Transverse colon (tissue), 4 donors: ENCODE measurements at regions not wholly inside any gene's neighbourhood (a gene's known extent, or its start where the extent isn't known, plus 50 kb on each side); places are given as distances from the start of the nearest gene placed in this dataset.

ENCODE experiments used
- CTCF ChIP-seq, 5 experiments: fragments of 200-600 bp in 3 of 5; fragments of 450-650 bp in 2 of 5; sonication (generic) in 3 of 5; IDR thresholded peaks; 1 replicate in 2 of 5; 2 replicates in 3 of 5; pipeline ENCODE4 v1.5.1; 2016 to 2017; ENCODE audit warnings: antibody characterized with exemption in 5 of 5, inconsistent platforms in 3 of 5, mild to moderate bottlenecking in 2 of 5, moderate library complexity in 1 of 5
- EP300 ChIP-seq: sonication (generic); formaldehyde crosslinking; IDR thresholded peaks from one replicate; pipeline ENCODE4 v1.6.1; 2017; ENCODE audit warnings: antibody characterized with exemption, low read depth
- POLR2A ChIP-seq: fragments of 450-650 bp; IDR thresholded peaks from one replicate; pipeline ENCODE4 v1.6.1; 2016; ENCODE audit warnings: antibody characterized with exemption, mild to moderate bottlenecking, moderate library complexity
- POLR2AphosphoS5 ChIP-seq, 3 donors: sonication (generic); formaldehyde crosslinking; IDR thresholded peaks; one replicate each; pipeline ENCODE4 v1.6.1; 2016; ENCODE audit warnings: antibody characterized with exemption in 3 of 3

DNA sequence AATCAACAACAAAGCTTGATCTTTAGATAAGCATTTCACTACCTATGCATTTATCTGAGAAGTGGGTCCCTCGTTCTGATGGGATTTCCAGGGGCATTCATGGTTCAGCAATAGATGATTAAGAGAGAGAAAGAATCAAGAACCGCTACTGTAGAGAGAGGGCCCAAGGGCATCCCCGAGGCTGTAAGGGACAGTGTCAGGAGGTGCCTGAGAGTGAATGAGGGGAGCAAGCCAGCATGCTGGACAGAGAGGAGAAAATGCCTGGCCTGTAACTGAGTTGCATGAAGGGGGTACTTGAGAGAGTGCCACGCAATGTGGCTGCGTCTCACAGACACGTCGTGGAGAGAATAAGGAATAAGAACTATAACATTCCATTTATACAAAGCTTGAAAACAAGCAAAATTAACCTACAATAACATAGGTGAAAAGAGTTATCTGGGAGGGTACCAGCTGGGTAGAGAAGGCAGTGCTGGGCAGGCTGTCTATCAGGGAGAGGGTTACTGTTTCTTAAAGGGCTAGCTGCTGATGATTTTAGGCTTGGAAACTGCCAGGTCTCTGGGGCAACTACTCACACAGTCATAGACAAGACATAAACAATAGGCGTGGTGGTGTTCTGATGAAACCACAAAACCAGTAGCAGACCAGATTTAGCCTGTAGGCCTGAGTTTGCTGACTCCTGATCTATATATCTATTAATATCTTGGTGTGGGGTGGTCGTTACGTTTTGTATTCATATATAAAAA lies 374.6 kb upstream of the CFAP20DC start:
- no peak for TF ChIP-seq POLR2AphosphoS5 (IDR thresholded peaks at IDR 0.05)
- no peak for TF ChIP-seq CTCF (IDR thresholded peaks at IDR 0.05)
- TF ChIP-seq POLR2A: no peak
- TF ChIP-seq EP300: no peak
